ENCODE measurements at regions not wholly inside any gene's neighbourhood (a gene's known extent, or its start where the extent isn't known, plus 50 kb on each side); places are given as distances from the start of the nearest gene placed in this dataset.

DNA sequence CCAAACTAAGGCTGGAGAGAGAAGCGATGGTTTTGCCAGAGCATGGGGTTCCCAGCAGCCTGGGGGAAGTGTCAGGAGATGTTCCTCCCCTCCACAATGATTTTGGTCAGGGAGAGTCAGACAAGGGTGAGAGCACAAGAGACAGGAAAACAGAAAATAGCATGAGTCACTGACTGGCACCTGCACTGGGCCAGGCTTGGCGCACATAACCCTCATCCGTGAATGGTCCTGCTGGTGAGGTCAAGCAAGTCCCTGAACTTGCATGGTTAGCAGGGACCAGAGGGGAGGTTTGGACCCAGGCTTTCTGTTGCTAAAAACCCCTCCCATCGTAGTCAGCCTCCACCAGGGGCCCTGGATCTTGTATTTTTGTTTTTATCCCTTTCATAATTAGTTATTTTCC lies 174.5 kb upstream of the MYT1L start:
- TF ChIP-seq, protein P1, sequence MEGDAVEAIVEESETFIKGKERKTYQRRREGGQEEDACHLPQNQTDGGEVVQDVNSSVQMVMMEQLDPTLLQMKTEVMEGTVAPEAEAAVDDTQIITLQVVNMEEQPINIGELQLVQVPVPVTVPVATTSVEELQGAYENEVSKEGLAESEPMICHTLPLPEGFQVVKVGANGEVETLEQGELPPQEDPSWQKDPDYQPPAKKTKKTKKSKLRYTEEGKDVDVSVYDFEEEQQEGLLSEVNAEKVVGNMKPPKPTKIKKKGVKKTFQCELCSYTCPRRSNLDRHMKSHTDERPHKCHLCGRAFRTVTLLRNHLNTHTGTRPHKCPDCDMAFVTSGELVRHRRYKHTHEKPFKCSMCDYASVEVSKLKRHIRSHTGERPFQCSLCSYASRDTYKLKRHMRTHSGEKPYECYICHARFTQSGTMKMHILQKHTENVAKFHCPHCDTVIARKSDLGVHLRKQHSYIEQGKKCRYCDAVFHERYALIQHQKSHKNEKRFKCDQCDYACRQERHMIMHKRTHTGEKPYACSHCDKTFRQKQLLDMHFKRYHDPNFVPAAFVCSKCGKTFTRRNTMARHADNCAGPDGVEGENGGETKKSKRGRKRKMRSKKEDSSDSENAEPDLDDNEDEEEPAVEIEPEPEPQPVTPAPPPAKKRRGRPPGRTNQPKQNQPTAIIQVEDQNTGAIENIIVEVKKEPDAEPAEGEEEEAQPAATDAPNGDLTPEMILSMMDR (IDR thresholded peaks at IDR 0.05 in 8 of 11, conservative IDR thresholded peaks at IDR 0.05 in 3 of 11), result no peak
- TF ChIP-seq POLR2A (IDR thresholded peaks at IDR 0.05) (no peak), POLR2AphosphoS5 (IDR thresholded peaks at IDR 0.05) (no peak)

All from spleen (tissue), 7 donors.